ENCODE measurements at regions not wholly inside any gene's neighbourhood (a gene's known extent, or its start where the extent isn't known, plus 50 kb on each side); places are given as distances from the start of the nearest gene placed in this dataset.

DNA sequence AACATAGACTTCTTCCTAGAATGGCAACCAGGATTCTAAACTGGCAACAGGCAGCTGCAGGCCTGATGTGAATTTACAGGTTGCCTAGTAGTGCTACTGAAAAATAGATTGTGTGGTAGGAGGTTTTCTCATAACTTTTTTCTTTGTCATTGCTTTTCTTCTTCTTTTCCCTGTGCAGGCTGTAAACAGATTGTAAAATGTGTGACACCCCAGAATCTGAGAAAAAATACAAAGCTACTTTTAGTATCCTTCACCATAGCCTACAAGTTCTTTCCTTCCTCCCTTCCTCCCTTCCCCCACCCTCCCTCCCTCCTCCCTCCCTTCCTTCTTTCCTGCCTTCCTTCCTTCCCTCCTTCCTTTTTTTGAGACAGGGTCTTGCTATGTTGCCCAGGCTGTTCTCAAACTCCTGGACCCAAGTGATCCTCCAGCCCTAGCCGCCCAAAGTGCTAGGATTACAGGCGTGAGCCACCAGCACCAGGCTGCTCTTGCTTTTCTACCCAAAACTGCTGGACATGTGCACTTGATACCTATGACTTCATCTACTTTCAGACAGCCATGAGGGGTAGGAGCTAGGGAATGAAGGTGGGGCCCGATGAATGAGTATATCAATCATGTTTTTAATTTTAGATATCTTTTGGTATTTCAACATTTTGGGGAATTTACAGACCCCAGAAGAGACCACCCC, 114.2 kb upstream of the EEA1 start:
- no peak for DNase-seq

GRCh38 chr12:93043877-93044209, 114.7 kb upstream of the EEA1 start:
- no peak for DNase-seq

- no peak for DNase-seq
Observed at GRCh38 chr12:93047118-93047517, 118.0 kb upstream of the EEA1 start.

GRCh38 chr12:93048656-93049055, 119.6 kb upstream of the EEA1 start:
- DNase-seq = no peak

DNA sequence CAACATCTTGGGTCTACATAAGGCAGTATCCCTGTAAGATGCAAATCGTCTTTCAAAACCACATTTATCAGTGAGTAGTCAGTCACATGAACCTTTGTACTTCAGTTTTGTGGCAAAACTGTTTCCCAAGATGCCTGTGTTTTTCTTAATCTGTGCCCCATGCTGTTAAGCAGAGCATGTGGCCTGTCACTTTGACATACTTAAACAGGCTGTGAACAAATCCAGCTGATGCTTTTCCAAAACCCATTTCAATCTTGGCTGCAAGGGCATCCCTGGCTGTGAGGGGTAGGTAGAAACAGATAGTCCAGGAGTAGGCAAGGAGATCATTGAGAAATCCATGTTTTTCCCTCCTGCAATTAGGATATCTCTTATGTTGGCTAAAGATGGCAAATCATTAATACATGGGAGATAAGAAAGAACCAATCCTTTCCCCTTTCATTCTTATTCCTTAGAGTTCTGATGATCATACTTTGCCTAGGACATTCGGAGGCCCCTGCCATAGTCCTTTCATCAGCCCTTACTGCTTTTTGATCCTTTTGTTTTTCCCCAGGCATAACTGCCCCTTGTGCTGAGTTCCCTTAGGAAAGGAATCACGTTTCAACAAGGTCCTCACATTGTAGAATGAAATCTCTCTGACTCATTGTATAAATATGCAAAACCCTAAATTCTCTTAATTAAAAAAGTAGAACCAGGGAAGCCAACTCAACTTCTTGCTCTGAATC, 121.1 kb upstream of the EEA1 start:
- DNase-seq = no peak

DNA sequence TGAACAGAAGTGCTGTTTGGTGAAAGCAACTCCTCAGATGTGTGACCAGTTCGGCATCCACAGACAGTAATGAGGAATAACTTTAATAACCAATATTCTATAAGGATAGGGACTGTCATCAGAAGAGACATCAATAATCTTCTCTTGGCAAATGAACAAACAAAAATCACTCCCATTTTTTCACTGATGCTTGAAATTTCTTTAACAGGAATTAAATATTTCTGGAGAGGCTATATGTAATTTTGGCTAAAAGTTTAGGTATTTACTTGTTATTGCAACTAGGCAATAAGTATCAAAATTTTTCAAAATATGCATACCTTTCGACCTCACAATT, 121.6 kb upstream of the EEA1 start:
- DNase-seq = no peak

- DNase-seq = no peak
Observed at GRCh38 chr12:93054021-93054420, 124.9 kb upstream of the EEA1 start.

DNA sequence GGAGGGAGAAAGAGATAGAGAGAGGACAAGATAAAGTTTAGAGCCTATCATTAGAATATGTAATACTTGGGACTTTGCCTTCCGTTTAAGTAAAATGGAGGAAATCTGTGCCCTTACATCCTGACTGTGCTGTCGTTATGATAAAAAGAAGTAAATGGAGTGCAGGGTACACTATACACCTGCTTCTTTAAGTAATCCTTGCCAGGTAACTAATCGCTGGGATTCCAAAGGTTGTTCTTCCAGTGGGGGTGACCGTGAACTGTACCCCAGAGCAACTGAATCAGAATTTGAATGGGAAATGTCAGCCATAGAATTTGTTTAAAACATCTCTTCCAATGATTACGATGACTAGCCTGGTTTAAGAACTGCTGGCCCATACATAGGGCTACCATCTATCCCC, 126.1 kb upstream of the EEA1 start:
- DNase-seq = no peak

- DNase-seq = peak; percentile 13 to 40
Observed at GRCh38 chr12:93056971-93057535, 128.0 kb upstream of the EEA1 start.

DNA sequence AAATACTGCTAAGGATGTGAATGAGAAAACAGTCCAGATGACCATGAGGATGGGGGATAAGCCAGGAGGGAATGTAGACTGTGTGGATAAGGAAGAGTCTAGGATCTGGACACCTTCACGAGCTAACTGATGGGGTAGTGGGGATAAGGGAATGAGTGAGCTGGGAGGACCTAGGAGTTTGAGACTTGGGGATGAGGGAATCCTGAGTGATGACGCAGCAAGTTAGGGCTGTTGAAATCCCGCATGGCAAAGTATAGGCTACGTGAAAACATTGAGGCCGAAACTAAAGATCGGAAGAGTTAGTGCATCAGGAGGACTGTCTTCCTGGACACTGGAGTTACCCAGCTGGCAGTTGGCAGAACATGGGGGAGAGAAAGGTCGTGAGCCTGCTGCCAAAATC, 129.2 kb upstream of the EEA1 start:
- no peak for DNase-seq

DNA sequence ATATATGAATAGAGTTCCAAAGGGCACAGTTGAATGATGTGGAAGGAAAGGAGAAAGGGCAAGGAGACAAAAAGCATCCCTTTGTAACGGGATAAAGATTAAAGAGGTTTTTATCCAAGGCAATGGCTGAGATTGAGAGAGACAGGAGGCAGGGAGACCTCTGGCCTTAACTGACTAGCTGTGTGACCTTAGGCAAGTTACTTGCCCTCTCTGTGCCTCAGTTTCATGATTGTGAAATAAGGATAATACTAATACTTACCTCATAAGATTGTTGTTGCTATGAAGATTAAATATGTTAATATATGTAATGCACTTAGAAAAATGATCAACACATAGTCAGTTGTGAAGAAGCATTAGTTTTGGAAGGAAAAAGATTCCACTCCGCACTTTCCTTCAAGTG, 130.2 kb upstream of the EEA1 start:
- no peak for DNase-seq

- no peak for DNase-seq
Observed at GRCh38 chr12:93059925-93060665, 131.0 kb upstream of the EEA1 start.

DNA sequence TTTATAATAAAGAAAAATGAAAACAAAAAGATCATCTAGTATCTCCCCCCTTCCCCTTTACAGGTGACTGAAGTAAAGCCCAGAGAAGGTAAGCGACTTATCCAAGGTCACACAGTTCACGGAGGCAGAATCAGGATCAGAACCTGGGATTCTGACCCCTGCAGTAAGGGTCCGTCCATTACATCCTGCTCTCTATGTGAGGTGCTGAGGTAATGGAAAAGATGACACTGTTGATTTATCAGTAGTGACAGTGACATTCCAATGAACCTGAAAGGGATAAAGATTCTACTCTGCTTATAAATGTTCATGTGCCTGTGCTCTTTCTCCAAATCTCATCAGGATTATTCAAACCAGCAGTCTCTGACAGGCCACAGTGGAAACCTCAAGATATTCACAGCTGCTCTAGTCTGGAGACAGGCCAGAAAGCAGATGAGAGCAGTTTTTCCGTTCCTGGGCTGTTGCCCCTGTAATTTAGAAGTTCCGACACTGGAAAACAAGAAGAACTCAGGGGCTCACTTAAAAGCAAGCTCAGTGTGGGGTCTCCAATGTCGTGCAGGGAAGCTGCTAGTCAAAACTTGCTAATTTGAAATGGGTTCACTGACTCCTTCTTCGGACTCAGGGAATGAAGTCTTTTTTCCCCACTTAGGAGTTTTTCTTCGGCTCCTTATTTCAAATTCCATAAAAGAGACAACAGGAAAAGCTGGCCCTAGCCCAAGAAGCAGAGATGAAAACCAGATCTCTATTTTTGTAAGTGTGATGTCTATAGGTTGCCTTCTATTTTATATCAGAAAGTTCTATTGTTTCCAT, 131.8 kb upstream of the EEA1 start:
- DNase-seq = peak; percentile 76 to 79

DNA sequence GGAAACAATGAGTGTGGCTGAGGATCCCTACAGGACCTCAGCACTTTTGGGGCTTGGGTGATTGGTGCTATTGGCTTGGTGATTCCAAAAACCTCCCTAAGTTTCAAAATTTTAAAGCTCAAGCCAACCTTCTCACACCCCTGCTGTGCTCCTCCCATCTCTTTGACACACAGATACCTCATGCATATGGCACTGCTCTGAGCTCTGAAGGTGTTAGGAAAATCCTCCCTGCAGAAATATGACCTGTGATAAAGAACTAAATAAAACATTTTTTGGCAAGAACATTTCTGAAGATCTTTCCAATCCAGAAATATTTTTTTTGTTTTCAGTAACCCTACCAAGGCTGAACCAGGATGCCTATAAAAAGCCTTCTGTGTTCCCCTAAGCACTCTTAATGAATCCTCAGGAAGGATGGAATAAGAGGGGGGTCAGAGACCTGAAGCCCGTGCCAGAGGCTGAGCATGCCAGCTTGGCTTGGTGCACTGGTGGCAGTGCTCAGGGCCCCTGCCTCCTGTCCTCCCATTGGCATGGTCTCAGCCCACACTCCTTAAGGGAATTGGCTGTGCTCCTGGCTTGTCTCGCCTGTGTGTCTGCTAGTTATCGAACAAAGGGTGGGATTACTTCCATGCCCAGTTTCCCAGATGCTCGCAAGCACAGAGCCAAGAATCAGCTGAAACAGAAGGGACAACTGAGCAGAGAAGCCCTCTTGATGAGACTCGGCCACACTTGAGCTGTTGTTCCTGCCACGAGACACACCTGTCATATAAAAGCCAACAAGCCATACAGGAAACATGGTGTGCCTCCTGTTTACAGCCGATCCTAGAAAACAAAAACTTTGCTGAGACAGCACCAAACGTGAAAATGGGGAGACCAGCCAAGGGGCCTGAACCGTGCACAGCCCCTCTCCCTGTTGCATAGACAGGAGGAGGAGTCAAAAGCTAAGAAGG, 132.7 kb upstream of the EEA1 start:
- DNase-seq = peak; percentile 22 to 27

GRCh38 chr12:93065896-93066295, 136.8 kb upstream of the EEA1 start:
- DNase-seq = no peak

GRCh38 chr12:93072340-93072739, 143.2 kb upstream of the EEA1 start:
- DNase-seq = no peak

DNA sequence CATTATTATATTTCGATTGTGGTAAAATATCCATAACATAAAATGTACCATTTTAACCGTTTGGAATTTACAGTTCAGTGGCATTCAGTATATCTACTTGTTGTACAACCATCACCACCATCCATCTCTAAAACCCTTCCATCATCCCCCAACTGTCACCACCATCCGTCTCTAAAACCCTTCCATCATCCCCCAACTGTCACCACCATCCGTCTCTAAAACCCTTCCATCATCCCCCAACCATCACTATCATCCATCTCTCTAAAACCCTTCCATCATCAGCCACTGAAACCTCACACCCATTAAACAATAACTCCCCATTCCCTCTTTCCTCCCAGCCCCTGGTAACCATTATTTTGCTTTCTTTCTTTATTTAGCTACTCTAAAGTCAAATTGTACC, 144.2 kb upstream of the EEA1 start:
- no peak for DNase-seq

DNA sequence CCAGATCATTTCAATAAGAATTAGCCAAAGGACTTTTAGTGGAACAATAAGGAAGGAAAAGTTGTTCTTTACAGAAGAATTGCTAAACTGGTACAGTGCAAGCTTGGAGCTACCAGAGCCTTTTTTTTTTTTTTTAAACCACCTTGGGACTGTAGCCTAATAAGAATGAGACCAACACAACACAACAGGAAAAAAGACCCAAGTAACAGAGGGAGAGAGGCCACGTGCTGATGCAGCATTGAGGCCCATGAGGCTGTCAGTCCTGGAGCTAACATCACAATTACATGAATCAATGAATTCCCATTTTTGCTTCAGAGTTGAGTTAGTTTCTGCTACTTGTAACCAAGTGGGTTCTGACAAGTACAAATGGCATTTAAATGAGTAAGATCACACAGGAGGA, 149.0 kb upstream of the EEA1 start:
- no peak for DNase-seq

- no peak for DNase-seq
Observed at GRCh38 chr12:93078577-93078976, 149.5 kb upstream of the EEA1 start.

GRCh38 chr12:93079271-93079670, 150.2 kb upstream of the EEA1 start:
- DNase-seq = no peak

GRCh38 chr12:93079976-93080375, 150.9 kb upstream of the EEA1 start:
- no peak for DNase-seq

All from right lung (tissue), 2 donors.